GM18505 (cell line): ENCODE measurements at regions not wholly inside any gene's neighbourhood (a gene's known extent, or its start where the extent isn't known, plus 50 kb on each side); places are given as distances from the start of the nearest gene placed in this dataset.

Source experiments
- ATAC-seq: cut with Tn5 transposase; IDR thresholded peaks from one replicate; pipeline ENCODE4 v1.9.1; 2021; ENCODE audit not compliant: unreplicated experiment
- POLR2A ChIP-seq: IDR thresholded peaks from 4 replicates; pipeline ENCODE4 v1.6.1; 2011; ENCODE audit warnings: borderline replicate concordance; ENCODE audit not compliant: insufficient read depth, insufficient read length; ENCODE audit errors: extremely low read depth

DNA sequence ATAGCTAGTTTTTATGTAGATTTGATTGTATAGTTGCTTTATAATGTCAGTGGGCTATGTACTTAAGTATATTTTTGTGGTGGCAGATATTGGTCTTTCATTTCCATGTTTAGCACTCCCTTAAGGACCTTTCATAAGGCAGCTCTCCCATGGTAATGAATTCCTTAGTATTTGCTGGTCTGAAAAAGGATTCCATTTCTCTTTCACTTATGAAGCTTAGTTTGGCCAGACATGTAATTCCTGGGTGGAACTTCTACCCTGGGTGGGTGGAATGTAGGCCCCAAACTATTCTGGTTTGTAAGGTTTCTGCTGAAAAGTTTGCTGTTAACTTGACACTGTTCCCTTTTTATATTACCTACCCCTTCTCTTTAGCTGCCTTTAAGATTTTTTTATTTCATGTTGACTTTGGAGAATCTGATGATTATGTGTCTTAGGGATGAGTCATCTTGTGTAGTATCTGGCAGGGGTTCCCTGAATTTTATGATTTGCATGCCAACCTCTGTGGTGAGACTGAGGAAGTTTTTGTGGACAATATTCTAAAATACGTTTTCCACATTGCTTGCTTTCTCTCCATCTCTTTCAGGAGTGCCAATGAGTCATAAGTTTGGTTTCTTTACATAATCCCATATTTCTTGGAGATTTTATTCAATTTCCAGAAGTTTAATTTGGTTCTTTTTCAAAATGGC, 65.4 kb upstream of the VRK2 start:
- TF ChIP-seq POLR2A = no peak
- ATAC-seq = no peak

DNA sequence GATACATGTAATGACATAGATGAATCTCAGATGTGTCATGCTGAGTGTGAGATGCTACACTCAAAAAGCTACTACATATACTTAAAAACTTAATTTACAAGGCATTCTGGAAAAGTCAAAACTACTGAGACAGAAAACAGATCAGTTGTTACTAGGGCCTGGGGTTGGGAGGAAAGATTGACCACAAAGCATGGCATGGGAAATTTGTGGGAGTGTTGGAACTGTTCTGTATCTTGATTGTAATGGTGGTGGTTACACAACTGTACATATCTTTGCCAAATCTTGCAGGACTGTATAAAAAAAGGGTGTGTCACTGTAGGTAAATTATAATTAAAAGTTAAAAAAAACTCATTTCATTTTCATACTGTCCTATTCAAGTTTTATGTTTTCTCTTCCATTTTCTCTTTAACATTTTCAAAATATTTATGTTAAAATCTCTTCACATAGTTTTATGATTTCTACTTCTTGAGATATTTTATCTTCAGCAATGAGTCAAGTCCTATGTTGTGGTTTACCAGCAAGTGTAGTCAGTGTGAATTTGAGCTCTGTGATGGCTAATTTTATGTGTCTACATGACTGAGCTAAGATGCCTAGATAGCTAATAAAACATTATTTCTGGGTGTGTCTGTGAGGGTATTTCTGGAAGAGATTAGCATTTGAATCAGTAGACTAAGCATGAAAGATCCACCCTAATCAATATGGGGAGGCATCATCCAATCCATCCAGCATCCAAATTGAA, 58.6 kb upstream of the VRK2 start:
- ATAC-seq = no peak
- TF ChIP-seq POLR2A = no peak

DNA sequence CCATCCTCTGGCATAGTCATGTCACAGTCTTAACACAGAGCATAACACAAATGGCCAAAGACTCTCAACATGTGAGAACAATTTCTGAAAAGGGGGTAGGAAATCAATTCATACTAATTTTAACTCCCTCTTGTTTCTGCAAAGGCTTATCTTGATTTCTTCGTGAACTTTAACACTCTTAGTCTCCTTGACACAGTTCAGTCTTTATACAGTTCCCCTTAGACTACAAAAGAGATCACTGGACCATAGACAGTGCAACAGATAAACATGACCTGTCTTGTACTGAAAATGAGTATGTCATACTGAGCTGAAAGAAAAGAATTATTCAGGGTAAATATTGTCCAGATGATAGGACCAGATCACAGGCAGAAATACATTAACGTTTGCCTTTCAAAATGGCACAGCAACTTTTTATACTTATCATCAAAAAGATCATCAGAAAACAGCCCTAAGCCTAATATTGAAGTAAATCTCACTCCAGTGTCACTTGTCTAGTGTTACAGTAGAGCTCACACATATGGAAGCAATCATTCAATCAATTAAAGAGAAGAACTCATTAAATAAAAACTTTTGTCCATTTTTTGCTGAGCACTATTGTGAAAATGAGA, 56.4 kb upstream of the VRK2 start:
- no peak for TF ChIP-seq POLR2A
- ATAC-seq = peak; percentile 64
